LNCAP (cell line): ENCODE measurements at regions not wholly inside any gene's neighbourhood (a gene's known extent, or its start where the extent isn't known, plus 50 kb on each side); places are given as distances from the start of the nearest gene placed in this dataset.

Experiments used
- CTCF ChIP-seq: fragments of 450-650 bp; IDR thresholded peaks from 2 replicates; pipeline ENCODE4 v1.5.1; 2017; ENCODE audit warnings: mild to moderate bottlenecking

GRCh38 chr13:69474011-69474685, 633.5 kb upstream of the ATXN8OS start:
- TF ChIP-seq CTCF = no peak

- no peak for TF ChIP-seq CTCF
Observed at GRCh38 chr13:69468624-69469023, 639.0 kb upstream of the ATXN8OS start.

GRCh38 chr13:69461397-69461796, 646.2 kb upstream of the ATXN8OS start:
- TF ChIP-seq CTCF = no peak

- TF ChIP-seq CTCF = no peak
Observed at GRCh38 chr13:69459346-69459745, 648.3 kb upstream of the ATXN8OS start.

GRCh38 chr13:69458013-69458412, 649.6 kb upstream of the ATXN8OS start:
- TF ChIP-seq CTCF = no peak

- no peak for TF ChIP-seq CTCF
Observed at GRCh38 chr13:69450245-69450644, 657.4 kb upstream of the ATXN8OS start.

GRCh38 chr13:69425235-69425634, 682.4 kb upstream of the ATXN8OS start:
- no peak for TF ChIP-seq CTCF

- no peak for TF ChIP-seq CTCF
Observed at GRCh38 chr13:69423844-69424243, 683.8 kb upstream of the ATXN8OS start.
